ENCODE measurements at regions not wholly inside any gene's neighbourhood (a gene's known extent, or its start where the extent isn't known, plus 50 kb on each side); places are given as distances from the start of the nearest gene placed in this dataset.

DNA sequence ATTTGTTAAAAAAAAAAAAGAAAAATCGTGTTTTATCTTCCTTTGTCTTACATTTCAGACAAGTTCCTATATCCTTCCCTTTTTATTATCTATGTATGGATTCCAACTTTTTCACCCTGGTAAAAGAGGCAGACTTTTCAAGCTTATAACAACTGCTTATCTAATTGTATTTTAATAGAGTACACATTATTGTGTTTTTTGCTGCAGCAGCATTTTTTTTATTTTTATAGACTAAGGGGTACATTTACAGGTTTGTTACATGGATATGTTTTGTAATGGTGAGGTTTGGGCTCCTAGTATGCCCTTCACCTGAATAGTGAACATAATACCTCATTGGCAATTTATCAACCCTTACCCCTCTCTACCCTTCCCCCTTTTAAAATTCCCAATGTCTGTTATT is 195.0 kb upstream of the RGMB start:
- TF ChIP-seq POLR2A (IDR thresholded peaks at IDR 0.05) (no peak), POLR2AphosphoS5 (IDR thresholded peaks at IDR 0.05) (no peak)
- TF ChIP-seq, protein P1, sequence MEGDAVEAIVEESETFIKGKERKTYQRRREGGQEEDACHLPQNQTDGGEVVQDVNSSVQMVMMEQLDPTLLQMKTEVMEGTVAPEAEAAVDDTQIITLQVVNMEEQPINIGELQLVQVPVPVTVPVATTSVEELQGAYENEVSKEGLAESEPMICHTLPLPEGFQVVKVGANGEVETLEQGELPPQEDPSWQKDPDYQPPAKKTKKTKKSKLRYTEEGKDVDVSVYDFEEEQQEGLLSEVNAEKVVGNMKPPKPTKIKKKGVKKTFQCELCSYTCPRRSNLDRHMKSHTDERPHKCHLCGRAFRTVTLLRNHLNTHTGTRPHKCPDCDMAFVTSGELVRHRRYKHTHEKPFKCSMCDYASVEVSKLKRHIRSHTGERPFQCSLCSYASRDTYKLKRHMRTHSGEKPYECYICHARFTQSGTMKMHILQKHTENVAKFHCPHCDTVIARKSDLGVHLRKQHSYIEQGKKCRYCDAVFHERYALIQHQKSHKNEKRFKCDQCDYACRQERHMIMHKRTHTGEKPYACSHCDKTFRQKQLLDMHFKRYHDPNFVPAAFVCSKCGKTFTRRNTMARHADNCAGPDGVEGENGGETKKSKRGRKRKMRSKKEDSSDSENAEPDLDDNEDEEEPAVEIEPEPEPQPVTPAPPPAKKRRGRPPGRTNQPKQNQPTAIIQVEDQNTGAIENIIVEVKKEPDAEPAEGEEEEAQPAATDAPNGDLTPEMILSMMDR (IDR thresholded peaks at IDR 0.05): no peak
- no peaks in the 10 kb centered on the region for H3K9me3 ChIP-seq
- no peaks in the 10 kb centered on the region for H3K36me3 ChIP-seq
- WGBS: 82% methylated on average over 1 of the region's 1 CpG
- no peak for DNase-seq (ENCODE audit: low spot score)
- no peak overlapping the region for H3K27ac ChIP-seq
- H3K4me1 ChIP-seq (replicated peaks): no peaks in the 10 kb centered on the region
- no peaks in the 10 kb centered on the region for H3K27me3 ChIP-seq (replicated peaks; ENCODE audit: insufficient read depth)
- no peak overlapping the region for H3K4me3 ChIP-seq
- intact Hi-C loops (cut with DNase I): no loop called here

DNA sequence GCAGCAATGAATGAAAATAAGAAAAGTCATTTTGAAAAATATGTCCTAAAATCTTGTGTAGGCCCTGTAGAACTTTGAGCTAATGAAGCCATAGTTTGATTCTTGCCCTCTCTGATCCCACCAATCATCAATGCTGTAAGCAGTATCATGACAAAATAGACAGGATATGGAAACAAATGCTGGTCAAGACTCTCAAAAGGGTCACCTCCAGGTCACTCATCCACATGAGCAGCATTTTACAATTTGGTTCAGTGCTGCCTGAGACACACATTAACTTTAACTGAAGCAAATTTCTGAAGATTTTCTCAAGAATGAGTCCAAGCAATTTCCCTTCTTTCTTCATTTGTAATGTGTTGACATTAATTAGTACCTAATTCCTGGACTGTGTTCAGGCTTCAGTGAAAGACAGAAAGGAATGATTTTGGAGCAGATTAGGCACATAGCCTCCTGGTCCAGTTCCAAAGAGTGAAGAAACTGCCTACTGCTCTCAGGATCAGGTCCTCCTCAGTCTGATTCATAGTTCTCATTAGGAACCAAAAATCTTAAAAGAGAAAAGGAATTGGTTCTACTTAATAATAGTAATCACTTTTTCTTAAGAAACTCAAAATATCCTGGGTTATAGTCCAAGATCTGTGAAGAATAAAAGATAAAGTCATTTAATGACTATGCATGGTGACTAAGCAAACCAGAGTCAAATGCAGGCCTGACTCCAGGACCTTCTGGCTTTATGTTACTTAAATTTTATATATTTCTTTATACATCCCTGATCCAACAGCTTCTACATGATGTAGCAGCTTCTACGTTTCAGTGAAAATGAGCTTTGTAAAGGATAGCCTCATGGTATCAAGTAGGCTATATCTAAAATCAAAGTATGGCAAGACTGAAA is 192.1 kb upstream of the RGMB start:
- no peak for DNase-seq (ENCODE audit: low spot score)
- H3K9me3 ChIP-seq: no peaks in the 10 kb centered on the region
- H3K4me1 ChIP-seq (replicated peaks): no peaks in the 10 kb centered on the region
- no peaks in the 10 kb centered on the region for H3K27me3 ChIP-seq (replicated peaks; ENCODE audit: insufficient read depth)
- intact Hi-C loops (cut with DNase I): no loop called here
- no peak overlapping the region for H3K4me3 ChIP-seq
- 72% methylated on average over 1 of the region's 1 CpG for WGBS
- no peak overlapping the region for H3K27ac ChIP-seq
- TF ChIP-seq, protein P1 (IDR thresholded peaks at IDR 0.05): no peak
- TF ChIP-seq POLR2A (IDR thresholded peaks at IDR 0.05) (no peak), POLR2AphosphoS5 (IDR thresholded peaks at IDR 0.05) (no peak)
- no peaks in the 10 kb centered on the region for H3K36me3 ChIP-seq

- DNase-seq (ENCODE audit: low spot score): no peak
- WGBS: 53% methylated on average over 2 of the region's 2 CpGs
- intact Hi-C loops (cut with DNase I): no loop called here
- Histone ChIP-seq H3K27ac (no peak overlapping the region), H3K4me3 (no peak overlapping the region), H3K36me3 (no peaks in the 10 kb centered on the region), H3K27me3 (replicated peaks; ENCODE audit: insufficient read depth) (no peaks in the 10 kb centered on the region), H3K9me3 (no peaks in the 10 kb centered on the region), H3K4me1 (replicated peaks) (no peaks in the 10 kb centered on the region)
- TF ChIP-seq POLR2A (IDR thresholded peaks at IDR 0.05) (no peak), POLR2AphosphoS5 (IDR thresholded peaks at IDR 0.05) (no peak)
- TF ChIP-seq, protein P1 (IDR thresholded peaks at IDR 0.05): no peak
Measured at GRCh38 chr5:98583586-98583985, 189.9 kb upstream of the RGMB start.

DNA sequence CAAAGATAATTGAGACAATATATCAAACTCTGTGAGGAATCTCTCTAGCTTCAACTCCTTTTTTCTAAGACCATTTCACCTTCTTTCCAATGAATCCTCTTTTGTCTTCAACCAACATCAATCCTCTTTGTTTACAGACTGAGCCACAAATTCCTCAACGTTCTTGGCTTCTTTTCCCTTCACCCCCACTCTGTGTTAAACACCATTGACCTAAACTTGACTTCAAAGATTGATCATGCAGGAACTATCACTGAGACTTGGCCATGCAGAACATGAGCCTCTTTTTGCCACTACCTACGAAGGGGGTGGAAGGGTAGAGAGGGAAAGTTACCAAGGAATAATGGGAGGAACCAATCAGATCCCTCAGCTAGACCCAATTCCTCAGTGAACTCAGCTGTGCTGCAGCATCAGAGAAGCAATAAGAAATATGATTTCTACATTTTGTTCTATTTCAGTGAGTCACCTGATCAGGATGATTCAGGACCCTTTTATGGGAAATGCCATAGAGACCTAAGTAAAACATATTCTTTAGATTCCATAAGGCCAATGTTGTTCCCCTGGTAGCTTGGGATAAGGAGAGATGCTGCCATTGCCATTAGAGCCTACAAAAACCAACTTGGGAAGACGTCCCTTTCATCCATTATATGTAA is 187.7 kb upstream of the RGMB start:
- Histone ChIP-seq H3K4me1 (replicated peaks) (no peaks in the 10 kb centered on the region), H3K27ac (no peak overlapping the region), H3K36me3 (no peaks in the 10 kb centered on the region), H3K4me3 (no peak overlapping the region), H3K9me3 (no peaks in the 10 kb centered on the region), H3K27me3 (replicated peaks; ENCODE audit: insufficient read depth) (no peaks in the 10 kb centered on the region)
- DNase-seq (ENCODE audit: low spot score): no peak
- WGBS: 68% methylated on average over 3 of the region's 3 CpGs
- intact Hi-C loops (cut with DNase I): no loop called here
- TF ChIP-seq POLR2AphosphoS5 (IDR thresholded peaks at IDR 0.05) (no peak), POLR2A (IDR thresholded peaks at IDR 0.05) (no peak)
- TF ChIP-seq, protein P1 (IDR thresholded peaks at IDR 0.05): no peak
